DND-41 (cell line): ENCODE measurements at regions not wholly inside any gene's neighbourhood (a gene's known extent, or its start where the extent isn't known, plus 50 kb on each side); places are given as distances from the start of the nearest gene placed in this dataset.
"Not testable (repeated sequence)": the region's sequence is repeated elsewhere in the genome, so short reads cannot be mapped to it uniquely, and the experiment has no call there.

Experiments used
- ATAC-seq: fragments of 200-7000 bp; cut with Tn5 transposase; 3 replicates; pipeline ENCODE4 v1.9.1; 2021; ENCODE audit warnings: low read depth; ENCODE audit not compliant: insufficient read depth
- DNase-seq: peaks from one replicate; pipeline ENCODE4 v3.0.0-alpha.2; 2020
- H2AFZ ChIP-seq: 2 replicates; pipeline ENCODE4 v1.6.0; 2012; ENCODE audit warnings: low read depth, low read length
- H3K27ac ChIP-seq: 2 replicates; pipeline ENCODE4 v1.5.1; 2012; ENCODE audit warnings: low read length, inconsistent platforms
- H3K27me3 ChIP-seq: fragments of 200-600 bp; sonication (generic); 2 replicates; pipeline ENCODE4 v1.6.0; 2012; ENCODE audit warnings: low read length, mild to moderate bottlenecking, inconsistent platforms; ENCODE audit not compliant: insufficient read depth, poor library complexity
- H3K36me3 ChIP-seq: 2 replicates; pipeline ENCODE4 v1.5.1; 2012; ENCODE audit warnings: low read length, inconsistent platforms; ENCODE audit not compliant: insufficient read depth
- H3K4me1 ChIP-seq: 2 replicates; pipeline ENCODE4 v1.5.1; 2012; ENCODE audit warnings: mild to moderate bottlenecking, low read length; ENCODE audit not compliant: insufficient read depth
- H3K4me2 ChIP-seq: 2 replicates; pipeline ENCODE4 v1.6.0; 2012; ENCODE audit warnings: mild to moderate bottlenecking, moderate library complexity, low read length, inconsistent platforms; ENCODE audit not compliant: insufficient read depth
- H3K4me3 ChIP-seq, 2 experiments: fragments of 200-600 bp in 1 of 2; shearing (Covaris generic) in 1 of 2; 2 replicates each; pipeline ENCODE4 v1.5.1; 2012 to 2016; ENCODE audit warnings: inconsistent platforms in 2 of 2, low read length in 2 of 2, mild to moderate bottlenecking in 2 of 2, low read depth in 1 of 2, moderate library complexity in 1 of 2
- H3K79me2 ChIP-seq: 2 replicates; pipeline ENCODE4 v1.6.0; 2012; ENCODE audit warnings: low read length, inconsistent platforms; ENCODE audit not compliant: insufficient read depth
- H3K9ac ChIP-seq: 2 replicates; pipeline ENCODE4 v1.6.0; 2012; ENCODE audit warnings: low read depth, mild to moderate bottlenecking, inconsistent platforms, low read length, moderate library complexity
- H3K9me3 ChIP-seq: 2 replicates; pipeline ENCODE4 v1.5.1; 2012; ENCODE audit warnings: low read length, moderate library complexity, mild to moderate bottlenecking, inconsistent platforms; ENCODE audit not compliant: insufficient read depth, severe bottlenecking
- H4K20me1 ChIP-seq: 2 replicates; pipeline ENCODE4 v1.6.0; 2012; ENCODE audit warnings: low read length; ENCODE audit not compliant: insufficient read depth
- EZH2 ChIP-seq: IDR thresholded peaks from 3 replicates; pipeline ENCODE4 v1.6.1; 2012; ENCODE audit warnings: borderline replicate concordance, low read depth, mild to moderate bottlenecking, moderate library complexity, low read length, inconsistent platforms; ENCODE audit not compliant: severe bottlenecking
- TF ChIP-seq, protein P1 (sequence below): IDR thresholded peaks from 2 replicates; pipeline ENCODE4 v1.5.1; 2012; ENCODE audit warnings: borderline replicate concordance, low read length, moderate library complexity, mild to moderate bottlenecking; ENCODE audit not compliant: poor library complexity, severe bottlenecking; ENCODE audit errors: extremely low read depth

DNA sequence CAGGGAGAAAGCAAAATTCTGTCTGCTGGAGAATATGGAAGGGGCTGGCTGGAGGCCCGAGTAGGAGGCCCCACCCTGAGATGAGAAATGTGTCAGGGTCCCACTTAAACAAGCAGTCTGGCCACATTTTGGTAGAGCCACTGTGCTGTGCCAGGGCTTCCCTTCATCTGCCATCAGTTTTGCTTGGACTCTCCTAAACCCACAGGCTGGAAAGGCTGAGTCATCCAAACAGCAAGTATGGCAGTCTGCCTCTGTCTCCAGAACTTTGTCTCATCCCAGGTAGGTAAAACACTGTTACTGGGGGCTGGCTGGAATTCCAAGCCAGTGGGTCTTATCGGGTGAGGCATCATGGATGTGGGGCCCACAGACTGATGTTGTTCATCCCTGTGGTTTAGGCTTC, 1390.6 kb downstream of the UQCRFS1 start:
- Histone ChIP-seq H3K4me3 (no peak overlapping the region), H3K9ac (no peak overlapping the region), H3K36me3 (no peaks in the 10 kb centered on the region), H3K4me1 (no peaks in the 10 kb centered on the region), H4K20me1 (no peaks in the 10 kb centered on the region), H3K9me3 (no peaks in the 10 kb centered on the region), H3K4me2 (no peak overlapping the region), H3K27ac (no peak overlapping the region), H2AFZ (no peak overlapping the region), H3K27me3 (no peaks in the 10 kb centered on the region), H3K79me2 (no peaks in the 10 kb centered on the region)
- TF ChIP-seq, protein P1, sequence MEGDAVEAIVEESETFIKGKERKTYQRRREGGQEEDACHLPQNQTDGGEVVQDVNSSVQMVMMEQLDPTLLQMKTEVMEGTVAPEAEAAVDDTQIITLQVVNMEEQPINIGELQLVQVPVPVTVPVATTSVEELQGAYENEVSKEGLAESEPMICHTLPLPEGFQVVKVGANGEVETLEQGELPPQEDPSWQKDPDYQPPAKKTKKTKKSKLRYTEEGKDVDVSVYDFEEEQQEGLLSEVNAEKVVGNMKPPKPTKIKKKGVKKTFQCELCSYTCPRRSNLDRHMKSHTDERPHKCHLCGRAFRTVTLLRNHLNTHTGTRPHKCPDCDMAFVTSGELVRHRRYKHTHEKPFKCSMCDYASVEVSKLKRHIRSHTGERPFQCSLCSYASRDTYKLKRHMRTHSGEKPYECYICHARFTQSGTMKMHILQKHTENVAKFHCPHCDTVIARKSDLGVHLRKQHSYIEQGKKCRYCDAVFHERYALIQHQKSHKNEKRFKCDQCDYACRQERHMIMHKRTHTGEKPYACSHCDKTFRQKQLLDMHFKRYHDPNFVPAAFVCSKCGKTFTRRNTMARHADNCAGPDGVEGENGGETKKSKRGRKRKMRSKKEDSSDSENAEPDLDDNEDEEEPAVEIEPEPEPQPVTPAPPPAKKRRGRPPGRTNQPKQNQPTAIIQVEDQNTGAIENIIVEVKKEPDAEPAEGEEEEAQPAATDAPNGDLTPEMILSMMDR: no peak
- TF ChIP-seq EZH2: no peak
- DNase-seq: no peak
- ATAC-seq: no peak

DNA sequence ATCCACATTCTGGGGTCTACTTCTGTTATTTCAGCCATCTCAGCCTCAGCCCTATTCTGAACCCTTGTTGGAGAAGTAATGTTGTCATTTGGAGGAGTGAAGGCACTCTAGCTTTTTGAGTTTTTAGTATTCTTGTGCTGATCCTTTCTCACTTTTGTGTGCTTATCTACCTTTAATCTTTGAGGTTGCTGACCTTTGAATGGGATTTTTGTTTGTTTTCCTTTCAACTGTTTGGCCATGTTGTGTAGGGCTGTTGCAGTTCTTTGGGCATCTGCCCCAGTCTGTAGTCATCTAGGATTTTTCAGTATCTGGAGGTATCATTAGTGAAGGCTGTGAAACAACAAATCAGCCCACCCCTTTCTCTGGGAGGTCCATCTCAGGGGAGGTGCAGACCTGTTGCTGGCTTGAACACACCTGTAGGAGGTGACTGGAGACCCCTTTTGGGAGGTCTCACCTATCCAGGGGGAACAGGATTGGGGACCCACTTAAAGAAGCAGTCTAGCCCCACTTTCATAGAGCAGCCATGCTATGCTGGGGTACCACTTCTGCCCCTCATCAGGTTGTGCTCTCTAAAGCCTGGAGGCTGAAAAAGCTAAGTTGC, 1391.4 kb downstream of the UQCRFS1 start:
- no peaks in the 10 kb centered on the region for H3K4me1 ChIP-seq
- no peak overlapping the region for H2AFZ ChIP-seq
- no peak overlapping the region for H3K4me2 ChIP-seq
- no peak for ATAC-seq
- no peaks in the 10 kb centered on the region for H3K9me3 ChIP-seq
- TF ChIP-seq, protein P1: no peak
- TF ChIP-seq EZH2: no peak
- no peak overlapping the region for H3K4me3 ChIP-seq
- H3K27me3 ChIP-seq: no peaks in the 10 kb centered on the region
- no peaks in the 10 kb centered on the region for H3K79me2 ChIP-seq
- no peak overlapping the region for H3K27ac ChIP-seq
- no peaks in the 10 kb centered on the region for H3K36me3 ChIP-seq
- H4K20me1 ChIP-seq: no peaks in the 10 kb centered on the region
- no peak overlapping the region for H3K9ac ChIP-seq
- DNase-seq: no peak

DNA sequence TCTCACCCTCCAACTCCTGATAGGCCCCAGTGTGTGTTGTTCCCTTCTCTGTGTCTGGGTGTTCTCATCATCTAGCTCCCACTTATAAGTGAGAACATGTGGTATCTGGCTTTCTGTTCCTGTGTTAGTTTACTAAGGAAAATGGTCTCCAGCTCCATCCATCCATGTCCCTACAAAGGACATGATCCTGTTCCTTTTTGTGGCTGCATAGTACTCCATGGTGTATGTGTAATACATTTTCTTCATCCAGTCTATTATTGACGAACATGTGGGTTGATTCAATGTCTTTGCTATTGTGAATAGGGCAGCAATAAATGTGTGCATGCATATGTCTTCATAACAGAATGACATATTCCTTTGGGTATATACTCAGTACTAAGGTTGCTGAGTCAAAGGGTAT, 1397.0 kb downstream of the UQCRFS1 start:
- no peak for ATAC-seq
- Histone ChIP-seq H3K4me3 (no peak overlapping the region), H3K4me2 (no peak overlapping the region), H4K20me1 (no peaks in the 10 kb centered on the region), H3K79me2 (no peaks in the 10 kb centered on the region), H2AFZ (no peak overlapping the region), H3K36me3 (no peaks in the 10 kb centered on the region), H3K27me3 (no peaks in the 10 kb centered on the region), H3K9me3 (no peaks in the 10 kb centered on the region), H3K4me1 (no peaks in the 10 kb centered on the region), H3K9ac (no peak overlapping the region), H3K27ac (no peak overlapping the region)
- no peak for DNase-seq
- TF ChIP-seq, protein P1: no peak
- TF ChIP-seq EZH2: no peak

DNA sequence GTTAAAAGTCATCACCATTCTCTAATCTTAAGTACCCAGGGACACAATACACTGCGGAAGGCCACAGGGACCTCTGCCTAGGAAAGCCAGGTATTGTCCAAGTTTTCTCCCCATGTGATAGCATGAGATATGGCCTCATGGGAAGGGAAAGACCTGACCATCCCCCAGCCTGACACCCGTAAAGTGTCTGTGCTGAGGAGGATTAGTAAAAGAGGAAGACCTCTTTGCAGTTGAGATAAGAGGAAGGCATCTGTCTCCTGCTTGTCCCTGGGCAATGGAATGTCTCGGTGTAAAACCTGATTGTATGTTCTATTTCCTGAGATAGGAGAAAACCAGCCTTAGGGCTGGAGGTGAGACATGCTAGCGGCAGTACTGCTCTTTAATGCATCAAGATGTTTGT, 1398.1 kb downstream of the UQCRFS1 start:
- not testable (repeated sequence) for H3K27ac ChIP-seq, H3K4me2 ChIP-seq, H3K79me2 ChIP-seq, H3K36me3 ChIP-seq, DNase-seq, H3K9me3 ChIP-seq, H3K9ac ChIP-seq, H3K27me3 ChIP-seq, H3K4me1 ChIP-seq, H3K4me3 ChIP-seq, H4K20me1 ChIP-seq, ATAC-seq, H2AFZ ChIP-seq

DNA sequence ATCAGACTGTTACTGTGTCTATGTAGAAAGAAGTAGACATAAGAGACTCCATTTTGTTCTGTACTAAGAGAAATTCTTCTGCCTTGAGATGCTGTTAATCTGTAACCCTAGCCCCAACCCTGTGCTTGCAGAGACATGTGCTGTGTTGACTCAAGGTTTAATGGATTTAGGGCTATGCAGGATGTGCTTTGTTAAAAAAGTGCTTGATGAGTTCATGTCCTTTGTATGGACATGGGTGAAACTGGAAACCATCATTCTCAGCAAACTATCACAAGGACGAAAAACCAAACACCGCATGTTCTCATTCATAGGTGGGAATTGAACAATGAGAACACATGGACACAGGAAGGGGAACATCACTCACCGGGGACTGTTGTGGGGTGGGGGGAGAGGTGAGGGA, 1398.7 kb downstream of the UQCRFS1 start:
- H3K4me1 ChIP-seq, H4K20me1 ChIP-seq, H2AFZ ChIP-seq, ATAC-seq, H3K9me3 ChIP-seq, H3K27me3 ChIP-seq, H3K27ac ChIP-seq, DNase-seq, H3K36me3 ChIP-seq, H3K4me3 ChIP-seq, H3K79me2 ChIP-seq, H3K4me2 ChIP-seq, H3K9ac ChIP-seq: not testable (repeated sequence)
